22Rv1 (cell line): ENCODE measurements at regions not wholly inside any gene's neighbourhood (a gene's known extent, or its start where the extent isn't known, plus 50 kb on each side); places are given as distances from the start of the nearest gene placed in this dataset.

Source experiments
- H3K27ac ChIP-seq: fragments of 450-650 bp; 2 replicates; pipeline ENCODE4 v1.5.1; 2017
- CTCF ChIP-seq: fragments of 450-650 bp; IDR thresholded peaks from 2 replicates; pipeline ENCODE4 v1.5.1; 2017; ENCODE audit warnings: mild to moderate bottlenecking
- ZFX ChIP-seq: fragments of 450-650 bp; IDR thresholded peaks from 2 replicates; pipeline ENCODE4 v1.6.1; 2017; ENCODE audit warnings: antibody characterized with exemption, borderline replicate concordance

- H3K27ac ChIP-seq, result no peak overlapping the region
- no peak for TF ChIP-seq CTCF
- no peak for TF ChIP-seq ZFX
These were observed 821.6 kb downstream of the TLE1 start for GRCh38 chr9:80867731-80868130.

GRCh38 chr9:80866576-80867227 is 822.6 kb downstream of the TLE1 start:
- no peak overlapping the region for H3K27ac ChIP-seq
- no peak for TF ChIP-seq ZFX
- no peak for TF ChIP-seq CTCF

- no peak overlapping the region for H3K27ac ChIP-seq
- TF ChIP-seq ZFX, result no peak
- TF ChIP-seq CTCF, result no peak
These were observed 823.2 kb downstream of the TLE1 start for GRCh38 chr9:80866121-80866520.

DNA sequence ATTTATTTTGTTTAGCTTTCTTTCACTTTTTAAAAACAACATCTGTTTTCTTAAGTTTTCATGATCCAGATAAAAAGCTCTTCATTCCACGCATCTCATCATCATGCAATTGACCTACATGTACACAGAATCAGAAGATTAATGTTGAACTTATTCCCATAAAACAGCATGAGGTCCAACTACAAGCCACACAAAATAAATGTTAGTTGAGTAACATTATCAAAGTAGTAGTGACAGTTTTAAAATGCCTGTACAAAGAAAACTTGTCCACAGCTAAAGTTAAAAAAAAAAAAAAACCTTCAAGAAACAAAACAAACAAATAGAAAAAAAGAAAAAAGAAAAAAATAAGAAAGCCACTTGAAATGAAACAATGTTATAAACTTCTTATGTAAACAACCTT is 846.3 kb downstream of the TLE1 start:
- TF ChIP-seq ZFX (no peak), CTCF (no peak)
- no peak overlapping the region for H3K27ac ChIP-seq

DNA sequence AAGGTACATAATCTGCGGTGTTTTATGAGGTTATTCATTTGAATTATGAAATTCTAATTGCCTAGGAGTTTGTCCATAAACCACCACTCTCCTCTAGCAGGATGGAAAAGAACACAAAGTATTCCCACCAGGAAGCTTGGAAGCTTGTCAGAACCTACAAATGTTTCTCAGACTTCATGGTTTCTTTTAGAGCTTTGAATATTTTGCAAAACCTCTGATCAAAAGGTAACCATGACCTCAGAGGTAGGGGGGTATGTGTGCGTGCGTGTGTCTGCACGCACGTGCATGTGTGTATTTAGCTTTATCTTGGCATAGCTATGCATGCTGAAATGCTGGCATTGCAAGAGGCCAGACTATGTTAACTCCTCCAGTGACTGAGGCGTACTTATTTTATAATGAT is 847.0 kb downstream of the TLE1 start:
- TF ChIP-seq ZFX (no peak), CTCF (no peak)

GRCh38 chr9:80841888-80842287 is 847.5 kb downstream of the TLE1 start:
- no peak for TF ChIP-seq ZFX
- TF ChIP-seq CTCF, result no peak
- no peak overlapping the region for H3K27ac ChIP-seq

More for the DNA sequence above, 847.0 kb downstream of the TLE1 start:
- H3K27ac ChIP-seq, result no peak overlapping the region

- TF ChIP-seq CTCF (no peak), ZFX (no peak)
These were observed 849.3 kb downstream of the TLE1 start for GRCh38 chr9:80839821-80840675.

More at GRCh38 chr9:80839821-80840675, 849.3 kb downstream of the TLE1 start:
- no peak overlapping the region for H3K27ac ChIP-seq
